Mucosa of gallbladder (tissue), 1 donor: ENCODE measurements at regions not wholly inside any gene's neighbourhood (a gene's known extent, or its start where the extent isn't known, plus 50 kb on each side); places are given as distances from the start of the nearest gene placed in this dataset.
A peak's percentile ranks its signal among the peaks of the same experiment; 100 is the strongest.
"Not testable (repeated sequence)": the region's sequence is repeated elsewhere in the genome, so short reads cannot be mapped to it uniquely, and the experiment has no call there.

ENCODE experiments used
- DNase-seq: peaks from one replicate; pipeline ENCODE4 v3.0.0-alpha.2; 2020; ENCODE audit warnings: low spot score
- donor health status: DM: no; HTN: no; CAD: no.

DNA sequence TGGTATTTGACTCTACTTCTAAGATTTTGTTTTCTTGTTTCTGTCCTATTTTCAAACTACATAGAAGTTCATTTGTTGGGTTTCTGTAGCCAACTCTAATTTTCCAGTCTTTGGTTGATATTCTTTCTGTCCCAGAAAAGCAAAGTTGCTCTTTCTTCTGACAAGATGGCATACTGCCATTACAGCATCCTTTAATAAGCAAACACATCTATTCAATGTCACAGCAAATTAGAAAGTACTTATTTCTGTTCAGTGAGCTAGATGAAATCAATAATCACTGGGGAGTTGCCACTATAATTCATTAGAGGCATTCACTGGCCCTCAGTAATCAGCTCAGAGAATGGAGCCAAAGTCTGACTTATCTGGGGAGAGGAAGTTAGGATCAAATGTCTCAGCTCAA lies 1258.0 kb upstream of the IGFBP7 start:
- DNase-seq, result no peak

GRCh38 chr4:58360354-58361133 lies 1250.4 kb upstream of the IGFBP7 start:
- no peak for DNase-seq

DNA sequence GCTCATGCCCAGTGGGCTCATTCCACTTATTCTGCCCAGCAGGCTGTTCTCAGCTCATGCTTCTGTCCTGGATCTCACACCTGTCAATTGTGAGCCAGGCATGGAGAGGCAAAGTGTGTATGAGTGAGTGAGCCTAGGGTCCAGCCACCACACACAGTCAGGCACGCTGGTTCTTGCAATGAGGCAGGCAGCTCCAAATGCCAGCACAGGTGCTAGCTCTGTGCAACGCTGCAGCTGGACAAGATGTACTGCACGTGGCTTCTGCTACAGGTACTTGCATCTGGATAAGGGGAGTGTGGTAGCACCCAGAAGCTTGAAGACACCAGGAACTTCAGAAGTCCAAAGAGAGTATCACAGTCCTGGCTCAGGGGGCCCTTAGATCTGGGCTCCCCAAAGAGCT lies 1249.4 kb upstream of the IGFBP7 start:
- DNase-seq, result no peak

DNA sequence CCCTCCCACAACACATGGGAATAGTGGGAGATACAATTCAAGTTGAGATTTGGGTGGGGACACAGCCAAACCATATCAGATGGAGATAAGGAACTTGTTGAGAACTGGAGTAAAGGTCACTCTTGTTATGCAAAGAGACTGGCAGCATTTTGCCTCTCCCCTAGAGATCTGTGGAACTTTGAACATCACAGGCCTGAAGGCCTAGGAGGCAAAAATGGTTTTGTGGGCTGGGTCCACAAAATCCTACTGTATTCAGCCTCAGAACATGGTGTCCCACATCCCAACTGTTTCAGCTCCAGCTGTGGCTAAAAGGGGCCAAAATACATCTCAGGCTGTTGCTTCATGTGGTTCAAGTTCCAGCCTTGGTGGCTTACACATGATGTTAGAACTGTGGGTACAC lies 1247.8 kb upstream of the IGFBP7 start:
- no peak for DNase-seq

- DNase-seq, result no peak
Observed at GRCh38 chr4:58325070-58325469, 1214.9 kb upstream of the IGFBP7 start.

DNA sequence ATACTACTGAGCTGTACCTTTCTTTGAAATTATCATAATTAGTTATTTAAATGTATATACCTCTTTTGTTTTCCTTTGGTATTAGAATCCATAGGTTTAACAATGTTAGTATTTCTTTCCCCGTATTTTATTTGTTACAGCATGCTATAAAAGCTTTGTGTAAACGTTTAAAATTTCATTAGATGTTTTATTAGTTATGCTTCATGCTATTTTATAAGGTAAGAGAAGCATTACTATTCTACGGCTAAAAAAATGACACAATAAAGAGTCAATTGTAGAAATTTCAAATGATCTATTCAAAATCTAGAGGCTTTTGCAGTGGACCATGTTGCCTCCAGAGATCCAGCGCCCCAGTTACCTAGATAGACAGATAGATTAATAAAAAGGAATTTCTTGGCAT lies 1203.3 kb upstream of the IGFBP7 start:
- DNase-seq, result no peak

DNA sequence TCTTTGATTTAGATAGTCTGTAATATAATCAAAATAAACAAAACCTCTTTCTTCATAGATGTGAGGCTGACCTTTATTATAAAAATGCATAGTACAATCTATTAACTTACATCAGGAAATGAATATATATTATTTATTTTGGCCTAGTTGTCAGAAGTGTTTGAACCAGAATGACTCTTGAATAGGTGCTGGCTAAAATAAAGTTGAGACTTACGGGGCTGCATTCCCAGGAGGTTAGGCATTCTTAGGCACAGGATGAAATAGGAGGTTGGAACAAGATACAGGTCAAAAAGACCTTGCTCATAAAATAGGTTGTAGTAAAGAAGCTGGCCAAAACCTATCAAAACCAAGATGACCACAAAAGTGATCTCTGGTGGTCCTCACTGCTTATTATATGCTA lies 1193.3 kb upstream of the IGFBP7 start:
- DNase-seq, result no peak

- peak; percentile 57 for DNase-seq
Observed at GRCh38 chr4:58301376-58301999, 1191.3 kb upstream of the IGFBP7 start.

DNA sequence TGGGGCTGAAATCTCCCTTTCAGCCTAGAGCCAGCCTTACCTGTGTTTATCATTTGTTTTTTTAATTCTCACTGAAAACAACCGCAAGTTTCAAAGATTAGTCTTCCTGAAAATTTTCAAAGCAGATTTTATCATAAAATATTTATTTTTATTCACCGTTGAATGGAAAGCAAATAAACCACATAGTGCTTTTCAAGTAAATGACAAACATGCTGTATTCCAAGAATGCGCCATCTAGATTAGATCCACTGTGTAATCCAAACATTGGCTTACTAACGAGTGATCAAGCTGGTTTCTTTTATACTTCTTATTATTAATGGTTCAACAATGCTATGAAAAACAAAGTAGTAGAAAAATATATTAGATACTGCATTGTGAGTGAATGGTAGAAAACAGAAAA lies 1176.2 kb upstream of the IGFBP7 start:
- DNase-seq, result no peak

- not testable (repeated sequence) for DNase-seq
Observed at GRCh38 chr4:58280928-58281327, 1170.7 kb upstream of the IGFBP7 start.

GRCh38 chr4:58275856-58276255 lies 1165.7 kb upstream of the IGFBP7 start:
- DNase-seq, result no peak

- no peak for DNase-seq
Observed at GRCh38 chr4:58274553-58274952, 1164.4 kb upstream of the IGFBP7 start.

- no peak for DNase-seq
Observed at GRCh38 chr4:58272311-58272710, 1162.1 kb upstream of the IGFBP7 start.

- no peak for DNase-seq
Observed at GRCh38 chr4:58265734-58266133, 1155.5 kb upstream of the IGFBP7 start.

- no peak for DNase-seq
Observed at GRCh38 chr4:58261526-58261925, 1151.3 kb upstream of the IGFBP7 start.

DNA sequence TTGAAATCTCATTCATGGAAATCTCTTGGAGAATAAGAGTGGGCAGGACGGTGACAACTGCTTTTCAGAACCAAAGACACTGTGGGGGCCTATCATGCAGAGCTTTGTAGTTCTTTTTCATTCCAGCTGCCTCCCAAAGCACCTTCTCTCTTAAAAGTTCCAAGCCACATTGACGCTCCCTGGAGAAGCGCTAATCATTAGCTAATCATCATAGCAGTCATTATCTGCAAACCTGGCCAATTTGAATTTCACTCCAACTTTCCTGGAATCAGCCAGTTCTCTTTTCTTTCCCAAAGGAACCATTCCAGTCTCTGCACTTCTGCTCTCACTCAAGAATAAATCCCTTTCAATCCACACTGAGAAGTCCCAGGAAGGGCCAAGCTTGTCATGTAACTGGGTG lies 1144.1 kb upstream of the IGFBP7 start:
- DNase-seq, result no peak

GRCh38 chr4:58252656-58253055 lies 1142.5 kb upstream of the IGFBP7 start:
- no peak for DNase-seq

GRCh38 chr4:58247792-58248191 lies 1137.6 kb upstream of the IGFBP7 start:
- DNase-seq, result no peak

DNA sequence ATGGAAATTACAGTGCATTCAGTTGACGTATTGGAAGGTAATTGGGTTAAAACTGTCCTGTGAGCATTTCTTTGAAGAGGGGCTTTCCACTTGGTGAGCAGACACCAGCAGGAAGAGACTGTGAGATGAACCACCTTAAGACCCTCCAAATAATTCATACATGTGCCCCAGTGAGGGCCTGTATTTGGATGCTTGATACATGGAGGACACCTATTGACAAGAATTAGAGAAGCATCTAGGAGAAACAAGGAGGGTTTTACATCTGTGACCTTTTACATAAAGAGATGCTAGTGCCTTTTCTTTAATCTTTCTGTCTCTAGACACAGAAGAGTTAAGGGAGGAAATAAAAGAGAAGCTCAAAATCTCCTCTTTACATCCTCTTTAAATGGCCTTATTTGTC lies 1115.3 kb upstream of the IGFBP7 start:
- DNase-seq, result no peak

DNA sequence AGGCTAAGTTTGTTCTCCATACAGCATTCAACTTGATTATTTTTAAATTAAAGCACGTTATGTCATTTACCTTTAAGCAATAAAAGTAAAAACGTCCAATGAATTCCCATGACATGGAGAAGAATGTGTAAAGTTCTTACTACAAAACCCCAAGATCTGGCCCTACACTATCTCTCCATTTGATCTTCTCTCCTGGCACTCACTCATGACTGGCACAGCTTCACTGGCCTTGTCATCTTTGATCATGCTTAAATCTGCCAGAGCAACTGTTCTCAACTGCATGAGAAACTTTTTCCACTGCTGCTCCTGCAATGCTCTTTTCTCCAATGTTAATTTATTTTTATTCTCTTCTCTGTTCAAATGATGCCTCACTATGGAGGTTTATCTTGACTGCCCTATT lies 1109.0 kb upstream of the IGFBP7 start:
- no peak for DNase-seq

GRCh38 chr4:58216461-58216860 lies 1106.3 kb upstream of the IGFBP7 start:
- no peak for DNase-seq

DNA sequence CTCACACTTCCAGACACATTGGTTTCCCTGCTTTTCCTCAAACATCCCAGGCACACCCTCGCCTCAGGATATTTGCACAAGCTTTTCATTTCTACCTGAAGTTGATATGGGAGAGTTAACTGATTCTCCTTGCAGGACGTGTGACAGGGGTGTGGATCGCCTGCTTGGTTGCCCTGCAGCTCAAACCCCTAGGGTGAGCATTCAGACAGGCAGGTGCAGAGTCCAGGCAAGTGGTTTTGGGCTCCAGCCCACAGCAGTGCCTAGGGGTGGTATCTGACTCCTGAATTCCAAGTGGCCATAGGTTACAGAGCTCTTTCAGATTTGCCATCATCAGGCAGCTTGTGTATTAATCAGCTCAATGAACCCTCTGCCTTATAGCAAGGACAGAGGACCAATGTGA lies 1104.2 kb upstream of the IGFBP7 start:
- no peak for DNase-seq

GRCh38 chr4:58209551-58209950 lies 1099.4 kb upstream of the IGFBP7 start:
- DNase-seq, result no peak

DNA sequence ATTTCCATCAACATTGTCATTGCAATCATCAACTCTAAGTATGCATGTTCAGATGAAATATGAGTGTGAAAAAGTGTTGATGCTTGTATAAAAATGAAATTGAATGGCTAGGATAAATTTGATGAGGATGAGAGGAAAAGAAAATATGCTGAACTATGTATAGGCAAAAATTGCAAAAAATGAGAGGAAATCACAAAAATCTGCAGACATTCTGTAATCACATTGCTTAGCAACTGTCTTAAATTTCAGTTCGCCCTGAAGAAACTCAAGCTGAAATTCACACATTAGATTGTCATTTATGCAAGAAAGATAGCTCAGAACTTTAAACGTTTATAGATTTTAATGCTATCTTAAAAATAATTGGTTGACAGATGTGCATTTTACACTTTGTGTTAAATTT lies 1098.8 kb upstream of the IGFBP7 start:
- no peak for DNase-seq
